ENCODE measurements at regions not wholly inside any gene's neighbourhood (a gene's known extent, or its start where the extent isn't known, plus 50 kb on each side); places are given as distances from the start of the nearest gene placed in this dataset.

DNA sequence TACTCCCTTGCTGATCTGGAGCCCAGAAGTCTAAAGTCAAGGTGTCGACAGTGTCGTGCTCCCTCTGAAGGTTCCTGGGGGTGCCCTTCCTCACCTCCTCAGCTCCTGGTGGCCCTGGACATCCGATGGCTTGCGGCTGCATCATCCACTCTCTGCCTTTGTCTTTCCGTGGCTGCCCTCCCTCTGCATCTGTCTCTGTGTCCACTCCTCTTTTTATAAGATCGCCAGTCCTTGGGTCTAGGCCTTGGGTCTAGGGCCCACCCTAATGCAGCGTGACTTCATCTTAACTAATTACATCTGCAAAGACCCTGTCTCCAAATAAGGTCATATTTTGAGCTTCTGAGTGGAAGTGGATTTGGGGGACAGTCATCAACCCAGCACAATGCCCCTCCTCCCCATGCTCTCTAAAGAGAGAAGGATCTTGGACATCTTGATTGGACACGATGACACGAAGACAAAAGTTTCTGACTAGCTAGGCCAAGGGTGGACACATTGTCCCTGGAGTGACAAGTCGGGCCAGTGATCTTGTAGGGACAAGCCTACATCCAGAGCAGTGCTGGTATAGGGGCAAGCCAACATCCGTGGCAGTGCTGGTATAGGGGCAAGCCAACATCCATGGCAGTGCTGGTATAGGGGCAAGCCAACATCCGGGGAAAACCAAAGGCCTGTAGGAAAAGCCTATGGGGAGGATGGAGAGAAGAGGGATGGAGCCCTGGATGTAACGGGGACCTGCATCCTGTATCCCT, 93.9 kb upstream of the DIO3 start:
- DNase-seq (ENCODE audit: low read depth): no peak

DNA sequence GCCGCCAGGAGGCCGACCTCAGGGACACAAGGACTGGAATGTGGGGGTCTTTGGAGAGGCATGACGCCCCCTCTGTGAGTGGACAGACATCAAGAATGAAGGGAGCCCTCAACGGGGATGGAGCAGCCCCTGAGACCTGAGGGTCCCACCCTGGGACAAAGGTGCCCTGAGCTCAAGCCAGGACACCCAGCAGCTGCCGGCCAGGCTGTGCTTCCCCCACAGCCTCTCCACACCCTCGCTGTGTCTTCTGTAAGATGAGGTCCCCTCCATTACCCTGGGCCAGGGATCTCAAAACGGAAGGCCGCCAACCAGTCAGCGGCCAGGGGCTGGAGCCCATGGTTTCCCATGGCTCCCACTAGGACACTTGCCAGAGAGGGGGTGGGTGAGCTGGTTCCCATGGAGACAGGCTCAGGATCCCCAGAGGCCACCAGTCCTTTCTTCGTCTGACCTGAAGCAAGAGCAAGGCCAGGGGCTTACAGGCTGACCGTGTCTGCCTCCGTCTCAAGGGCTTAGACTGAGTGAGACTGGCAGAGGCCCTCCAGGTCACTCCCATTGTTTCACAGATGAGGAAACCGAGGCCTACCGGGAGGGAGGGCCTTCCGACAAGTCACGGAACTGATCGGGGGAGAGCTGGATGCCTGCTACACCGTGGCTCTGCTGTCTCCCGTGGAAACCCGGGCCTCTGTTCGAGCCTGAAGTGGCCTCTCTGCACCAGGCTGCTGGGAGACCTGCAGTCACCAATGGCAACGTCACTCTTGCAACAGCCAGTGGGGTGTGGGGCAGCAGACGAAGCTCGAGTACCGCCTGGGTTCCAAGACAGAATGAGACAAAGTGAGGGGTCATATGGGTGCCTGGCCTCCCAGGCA, 91.7 kb upstream of the DIO3 start:
- DNase-seq (ENCODE audit: low read depth): no peak

DNA sequence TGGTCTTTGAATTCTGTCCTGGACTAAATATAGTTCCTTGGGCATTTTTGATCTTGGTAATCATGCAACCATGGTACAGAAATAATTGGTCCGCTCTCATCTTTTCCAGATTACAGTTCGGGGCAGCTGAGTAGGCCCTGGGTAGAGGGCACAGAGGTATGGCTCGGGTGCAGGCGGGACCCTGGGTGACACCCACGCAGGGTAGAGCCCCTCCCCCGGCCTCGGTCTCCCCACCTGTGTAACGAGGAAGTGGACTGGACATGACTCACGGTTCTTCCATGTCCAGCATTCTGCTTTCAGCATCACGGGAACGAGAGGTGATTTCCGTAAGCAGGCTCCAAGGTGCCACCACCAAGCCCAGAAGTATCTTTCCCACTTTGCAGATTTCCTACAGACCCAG, 91.0 kb upstream of the DIO3 start:
- no peak for DNase-seq (ENCODE audit: low read depth)

DNA sequence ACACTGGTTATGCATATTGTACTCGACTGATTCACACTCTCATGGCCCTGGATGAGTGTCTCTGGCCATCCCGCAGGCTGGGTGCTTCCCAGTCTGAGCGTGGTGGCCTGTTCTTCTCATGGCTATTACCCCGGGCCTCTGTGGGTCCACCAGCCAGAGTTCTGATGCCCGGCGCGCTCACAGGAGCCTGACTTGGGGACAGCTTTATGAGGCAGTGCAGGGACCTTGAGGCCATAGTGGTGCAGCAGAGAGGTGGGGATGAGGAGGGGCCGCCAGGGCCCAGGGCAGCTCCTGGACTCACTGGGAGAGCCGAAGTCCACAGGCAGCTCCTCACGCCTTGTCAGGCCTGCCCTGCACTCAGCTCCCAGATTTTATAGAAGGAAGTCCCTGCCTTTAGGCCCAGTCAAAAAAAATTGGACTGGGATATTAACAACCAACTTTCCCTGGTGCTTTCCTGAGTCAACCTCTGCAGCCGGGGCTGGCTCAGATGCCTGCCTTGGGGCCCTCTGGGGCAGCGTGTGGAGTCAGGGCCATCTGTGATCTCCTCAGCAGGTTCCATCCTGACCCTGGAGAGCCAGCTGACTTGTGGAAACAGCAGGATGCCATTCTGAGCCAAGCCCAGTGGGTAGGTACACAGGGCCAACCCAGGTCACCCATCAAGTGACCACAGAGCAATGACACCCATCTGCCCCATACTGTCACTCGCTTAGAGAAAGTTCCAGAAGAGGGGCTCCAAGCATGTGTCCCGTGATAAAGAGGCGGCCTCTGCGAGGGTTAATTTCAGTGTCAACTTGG, 89.4 kb upstream of the DIO3 start:
- DNase-seq (ENCODE audit: low read depth): no peak

DNA sequence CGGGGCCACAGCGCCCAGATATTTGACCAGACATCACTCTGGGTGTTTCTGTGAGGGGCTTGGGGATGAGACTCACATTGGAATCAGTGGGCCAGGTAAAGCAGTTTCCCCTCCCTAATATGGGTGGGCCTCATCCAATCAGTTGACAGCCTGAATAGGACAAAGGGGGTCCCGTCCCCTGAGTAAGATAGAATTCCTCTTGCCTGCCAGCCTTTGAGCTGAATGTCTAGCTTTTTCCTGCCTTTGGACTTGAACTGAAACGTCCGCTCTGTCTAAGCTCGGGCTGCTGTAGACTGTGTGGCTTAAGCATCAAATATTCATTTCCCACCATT, 88.8 kb upstream of the DIO3 start:
- no peak for DNase-seq (ENCODE audit: low read depth)

GRCh38 chr14:101473045-101473729, 88.1 kb upstream of the DIO3 start:
- DNase-seq (ENCODE audit: low read depth): no peak

GRCh38 chr14:101473795-101474562, 87.3 kb upstream of the DIO3 start:
- no peak for DNase-seq (ENCODE audit: low read depth)

GRCh38 chr14:101474563-101475455, 86.5 kb upstream of the DIO3 start:
- no peak for DNase-seq (ENCODE audit: low read depth)

GRCh38 chr14:101475456-101476257, 85.6 kb upstream of the DIO3 start:
- DNase-seq (ENCODE audit: low read depth): no peak

DNA sequence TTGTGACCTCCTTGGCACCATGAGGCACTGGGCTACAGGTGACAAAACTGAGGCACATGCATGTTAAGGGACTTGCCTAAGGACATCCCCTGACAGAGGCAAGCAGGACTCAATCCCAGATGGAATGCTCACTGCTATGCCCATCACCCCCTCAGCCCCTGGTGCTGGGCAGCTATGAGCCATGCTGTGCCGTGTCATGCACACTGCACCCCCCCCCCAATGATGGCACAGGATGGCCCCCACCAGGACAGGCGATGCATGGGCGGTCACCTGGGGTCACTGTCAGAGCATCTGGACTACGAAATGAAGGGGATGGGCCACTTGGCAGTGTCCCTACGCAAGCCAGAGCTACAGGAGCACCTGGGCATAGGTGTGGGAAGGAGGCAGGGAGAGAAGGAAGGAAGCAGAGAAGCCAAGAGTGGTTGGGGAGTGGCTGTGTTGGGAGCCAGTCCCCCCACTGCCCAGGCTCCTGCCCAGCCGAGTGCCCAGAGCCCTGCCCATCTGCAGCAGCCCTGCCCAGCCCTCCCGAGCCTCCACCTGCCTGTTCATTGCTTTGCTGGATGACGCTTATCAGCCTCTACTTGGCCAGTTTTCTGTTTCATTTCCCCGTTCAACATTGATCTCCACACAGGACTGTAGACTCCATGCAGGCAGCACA, 84.9 kb upstream of the DIO3 start:
- DNase-seq (ENCODE audit: low read depth): no peak

DNA sequence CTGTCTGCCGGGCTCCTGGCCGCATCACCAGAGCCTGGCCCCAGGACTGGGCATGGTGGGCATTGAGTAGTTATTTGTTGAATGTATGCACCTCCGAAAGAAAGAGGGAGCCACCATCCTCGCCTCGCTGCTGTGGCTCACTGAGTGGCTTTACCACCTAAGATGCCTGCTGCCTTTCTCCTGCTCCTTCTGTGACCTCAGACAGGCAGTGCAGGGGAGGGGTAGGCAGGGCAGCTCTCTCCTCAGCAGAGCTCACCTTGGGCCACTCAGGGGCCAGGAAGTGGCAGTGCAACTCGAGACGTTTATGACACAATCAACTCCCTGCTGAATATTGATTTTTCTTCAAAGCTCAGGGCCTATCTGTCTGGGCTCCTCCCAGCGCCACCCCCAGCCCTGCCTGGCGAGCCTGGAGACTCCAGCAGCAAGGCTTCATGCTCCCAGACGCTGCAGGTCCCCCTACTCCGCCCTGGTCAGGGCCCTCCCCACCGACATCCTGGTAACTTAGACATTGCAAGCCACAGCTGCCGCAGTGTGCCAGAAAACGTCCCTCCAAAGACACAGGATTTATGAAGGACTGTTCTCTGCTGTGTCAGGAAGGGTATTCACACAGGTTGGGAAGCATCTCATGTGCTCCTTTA, 84.3 kb upstream of the DIO3 start:
- no peak for DNase-seq (ENCODE audit: low read depth)

DNA sequence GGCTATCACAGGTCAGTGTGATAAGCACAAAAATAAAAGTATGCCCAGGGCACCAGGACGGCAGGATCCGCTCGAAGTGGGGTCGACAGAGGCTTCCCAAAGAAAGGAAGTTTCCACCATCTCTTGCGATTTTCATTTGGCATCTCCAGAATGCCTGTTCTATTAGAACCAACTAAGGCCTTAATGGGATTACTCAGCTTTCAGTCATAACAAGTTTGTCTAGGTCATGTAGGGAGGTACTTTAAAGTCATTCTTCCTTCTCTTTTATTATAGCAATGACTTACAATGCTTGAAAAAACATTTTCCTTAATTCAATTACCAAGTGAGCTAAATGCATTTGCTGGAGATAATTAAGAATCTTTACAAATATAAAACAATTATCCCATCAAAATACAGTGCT, 83.6 kb upstream of the DIO3 start:
- DNase-seq (ENCODE audit: low read depth): no peak

- no peak for DNase-seq (ENCODE audit: low read depth)
These were observed 83.2 kb upstream of the DIO3 start for GRCh38 chr14:101478096-101478495.

DNA sequence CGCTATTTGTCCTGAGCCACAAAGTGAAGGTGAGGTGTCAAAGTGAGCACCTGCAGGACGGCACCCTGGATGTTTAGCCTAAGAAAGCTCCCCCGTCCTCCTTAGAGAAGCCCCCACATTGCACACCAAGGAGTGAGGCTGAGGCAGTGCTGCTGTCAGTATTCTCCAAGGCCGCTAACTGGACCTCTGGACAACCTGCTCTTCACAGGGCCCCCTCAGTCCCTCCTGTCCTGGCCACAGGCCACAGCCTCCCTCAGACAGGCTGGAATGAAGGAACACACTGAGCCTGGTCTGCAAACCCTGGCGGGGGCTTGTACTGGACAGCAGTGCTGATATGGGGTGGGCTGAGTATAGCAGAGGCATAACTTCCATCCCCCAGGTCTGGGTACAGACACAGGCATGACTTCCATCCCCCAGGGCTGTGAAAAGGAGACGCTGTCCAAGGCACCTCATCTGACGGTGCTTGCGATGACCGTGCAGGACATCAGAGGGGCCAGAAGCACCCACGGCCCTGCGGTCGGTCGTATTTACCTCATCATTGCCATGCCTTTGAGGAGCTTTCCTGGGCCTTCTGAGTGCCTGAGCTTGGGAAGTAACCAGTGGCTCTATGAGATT, 82.4 kb upstream of the DIO3 start:
- DNase-seq (ENCODE audit: low read depth): no peak

GRCh38 chr14:101480022-101480746, 81.1 kb upstream of the DIO3 start:
- DNase-seq (ENCODE audit: low read depth): no peak

DNA sequence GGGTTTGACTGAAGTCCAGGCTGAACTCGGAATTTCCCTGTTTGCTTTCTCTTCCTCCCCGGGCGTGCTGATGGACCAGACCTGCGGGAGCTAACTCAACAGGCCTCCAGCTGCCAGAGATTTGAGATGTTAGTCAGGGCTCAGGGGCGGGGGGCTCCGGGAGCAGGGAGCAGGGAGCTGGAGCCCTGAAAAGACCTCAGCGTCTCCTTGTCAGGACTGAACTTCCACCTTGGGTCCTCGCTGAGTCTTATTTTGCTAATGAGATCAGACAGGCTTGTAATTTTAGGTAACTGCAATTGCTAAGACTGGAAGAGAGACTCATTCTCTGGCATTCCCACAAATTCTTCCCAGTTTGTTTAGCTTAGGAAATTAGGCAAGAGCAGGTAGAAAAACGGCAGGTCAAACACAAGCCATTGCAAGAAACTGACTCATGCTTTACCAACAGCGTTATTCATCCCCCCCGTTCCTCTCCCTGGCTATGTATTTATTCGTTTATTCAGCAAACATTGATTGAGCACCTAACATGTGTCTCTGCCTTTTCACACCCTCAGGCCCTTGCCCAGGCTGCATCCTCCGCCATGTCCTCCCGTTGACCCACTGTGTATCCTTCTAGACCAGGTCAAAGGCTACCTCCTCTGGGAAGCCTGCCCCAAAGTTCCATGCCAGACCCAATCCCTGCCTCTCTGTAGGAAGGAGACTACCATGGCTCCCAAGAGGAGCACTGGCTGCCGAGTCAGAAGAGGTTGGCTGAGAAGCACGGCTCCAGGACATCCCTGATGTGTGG, 80.4 kb upstream of the DIO3 start:
- DNase-seq (ENCODE audit: low read depth): no peak

DNA sequence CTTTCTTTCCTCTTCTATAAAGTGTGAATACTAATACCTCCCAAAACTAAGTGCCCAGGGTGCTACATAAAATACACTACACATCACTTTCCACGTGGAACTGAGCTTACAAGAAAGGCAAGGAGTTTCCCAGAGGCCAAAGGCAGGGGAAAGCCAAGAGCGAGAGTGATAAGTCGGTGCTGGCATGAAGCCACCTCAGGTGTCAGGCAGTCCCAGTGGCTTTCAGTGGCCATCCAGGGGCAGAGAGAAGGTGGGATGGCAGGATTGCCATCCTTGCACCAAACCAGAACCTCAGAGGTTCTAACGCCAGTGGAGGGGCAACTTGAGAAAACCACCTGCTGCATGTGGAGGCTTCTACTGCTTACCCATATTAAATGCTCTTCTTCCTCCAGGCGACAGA, 79.7 kb upstream of the DIO3 start:
- no peak for DNase-seq (ENCODE audit: low read depth)
